AG10803 (cell line): ENCODE measurements at regions not wholly inside any gene's neighbourhood (a gene's known extent, or its start where the extent isn't known, plus 50 kb on each side); places are given as distances from the start of the nearest gene placed in this dataset.
"Not testable (repeated sequence)": the region's sequence is repeated elsewhere in the genome, so short reads cannot be mapped to it uniquely, and the experiment has no call there.

Experiments used
- DNase-seq: peaks from one replicate; pipeline ENCODE4 v3.0.0; 2010; ENCODE audit warnings: low read depth
- H3K4me3 ChIP-seq: 2 replicates; pipeline ENCODE4 v1.5.1; 2011; ENCODE audit warnings: mild to moderate bottlenecking, low read length, control low read depth
- TF ChIP-seq, protein P1 (sequence below): conservative IDR thresholded peaks from 2 replicates; pipeline ENCODE4 v1.5.1; 2011; ENCODE audit warnings: mild to moderate bottlenecking, low read length, control low read depth, inconsistent platforms

DNA sequence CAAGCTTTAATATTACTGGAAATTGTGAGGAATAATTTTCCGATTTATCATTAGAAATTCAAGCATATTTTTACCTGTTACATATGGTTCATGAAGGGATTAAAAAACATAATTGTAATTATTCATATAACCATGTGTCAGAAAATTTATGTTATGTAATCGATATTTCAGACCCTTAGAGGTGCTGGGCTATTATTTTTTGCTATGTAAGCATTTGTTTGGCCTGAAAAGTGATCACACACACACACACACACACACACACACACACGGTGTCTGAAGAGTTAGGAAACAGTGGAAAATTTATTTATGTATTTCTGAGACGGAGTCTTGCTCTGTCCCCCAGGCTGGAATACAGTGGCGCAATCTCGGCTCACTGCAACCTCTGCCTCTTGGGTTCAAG, 375.5 kb downstream of the PTH2R start:
- DNase-seq = no peak
- H3K4me3 ChIP-seq = no peak overlapping the region
- TF ChIP-seq, protein P1, sequence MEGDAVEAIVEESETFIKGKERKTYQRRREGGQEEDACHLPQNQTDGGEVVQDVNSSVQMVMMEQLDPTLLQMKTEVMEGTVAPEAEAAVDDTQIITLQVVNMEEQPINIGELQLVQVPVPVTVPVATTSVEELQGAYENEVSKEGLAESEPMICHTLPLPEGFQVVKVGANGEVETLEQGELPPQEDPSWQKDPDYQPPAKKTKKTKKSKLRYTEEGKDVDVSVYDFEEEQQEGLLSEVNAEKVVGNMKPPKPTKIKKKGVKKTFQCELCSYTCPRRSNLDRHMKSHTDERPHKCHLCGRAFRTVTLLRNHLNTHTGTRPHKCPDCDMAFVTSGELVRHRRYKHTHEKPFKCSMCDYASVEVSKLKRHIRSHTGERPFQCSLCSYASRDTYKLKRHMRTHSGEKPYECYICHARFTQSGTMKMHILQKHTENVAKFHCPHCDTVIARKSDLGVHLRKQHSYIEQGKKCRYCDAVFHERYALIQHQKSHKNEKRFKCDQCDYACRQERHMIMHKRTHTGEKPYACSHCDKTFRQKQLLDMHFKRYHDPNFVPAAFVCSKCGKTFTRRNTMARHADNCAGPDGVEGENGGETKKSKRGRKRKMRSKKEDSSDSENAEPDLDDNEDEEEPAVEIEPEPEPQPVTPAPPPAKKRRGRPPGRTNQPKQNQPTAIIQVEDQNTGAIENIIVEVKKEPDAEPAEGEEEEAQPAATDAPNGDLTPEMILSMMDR = no peak

DNA sequence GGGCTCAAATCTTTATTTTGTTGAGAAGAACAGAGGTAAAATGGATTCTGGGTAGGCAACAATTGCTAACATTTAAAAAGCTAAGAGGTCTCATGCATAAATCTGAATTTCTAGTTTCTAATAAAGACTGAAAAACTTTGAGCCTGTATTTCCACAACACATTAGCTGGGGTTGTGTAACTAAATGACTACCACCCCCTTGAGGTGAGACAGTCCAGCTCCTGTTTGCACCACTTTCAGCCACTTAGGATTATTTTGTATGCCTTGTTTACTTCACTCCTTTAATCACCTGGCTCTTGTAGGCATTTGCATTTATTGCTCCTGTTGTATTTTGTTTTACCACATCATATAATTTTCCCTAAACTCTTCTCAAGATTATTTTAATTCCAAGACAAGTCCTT, 376.6 kb downstream of the PTH2R start:
- no peak overlapping the region for H3K4me3 ChIP-seq
- no peak for DNase-seq
- TF ChIP-seq, protein P1 = no peak

GRCh38 chr2:208784774-208785173, 378.2 kb downstream of the PTH2R start:
- not testable (repeated sequence) for H3K4me3 ChIP-seq, DNase-seq

GRCh38 chr2:208791257-208791656, 384.7 kb downstream of the PTH2R start:
- no peak for DNase-seq
- H3K4me3 ChIP-seq = no peak overlapping the region
- TF ChIP-seq, protein P1 = no peak

DNA sequence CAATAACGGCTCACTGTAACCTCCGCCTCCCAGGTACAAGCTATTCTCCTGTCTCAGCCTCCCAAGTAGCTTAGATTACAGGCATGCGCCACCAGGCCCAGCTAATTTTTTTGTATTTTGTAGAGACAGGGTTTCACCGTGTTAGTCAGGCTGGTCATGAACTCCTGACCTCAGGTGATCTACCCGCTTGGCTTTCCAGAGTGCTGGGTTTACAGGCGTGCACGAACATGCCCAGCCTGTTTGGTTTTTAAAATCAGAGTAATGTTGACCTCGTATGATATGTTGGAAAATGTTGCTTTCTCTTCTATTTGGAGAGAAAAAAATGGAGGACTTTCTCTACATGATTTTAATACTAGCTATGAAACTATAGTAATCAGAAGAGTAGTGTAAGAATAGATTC, 386.2 kb downstream of the PTH2R start:
- TF ChIP-seq, protein P1 = no peak
- H3K4me3 ChIP-seq = no peak overlapping the region
- no peak for DNase-seq

- no peak overlapping the region for H3K4me3 ChIP-seq
- no peak for DNase-seq
- TF ChIP-seq, protein P1 = no peak
These were observed 386.8 kb downstream of the PTH2R start for GRCh38 chr2:208793434-208793833.

- DNase-seq = no peak
- TF ChIP-seq, protein P1 = no peak
These were observed 387.8 kb downstream of the PTH2R start for GRCh38 chr2:208794288-208794975.

More at GRCh38 chr2:208794288-208794975, 387.8 kb downstream of the PTH2R start:
- no peak overlapping the region for H3K4me3 ChIP-seq
